Lower lobe of right lung (tissue), 2 donors: ENCODE measurements at regions not wholly inside any gene's neighbourhood (a gene's known extent, or its start where the extent isn't known, plus 50 kb on each side); places are given as distances from the start of the nearest gene placed in this dataset.

Source experiments
- ATAC-seq, 2 donors: fragments of 200-7000 bp; cut with Tn5 transposase; one replicate each; pipeline ENCODE4 v1.9.1; 2020 to 2022; ENCODE audit warnings: mild to moderate bottlenecking in 2 of 2, moderate library complexity in 2 of 2
- DNase-seq: peaks from one replicate; pipeline ENCODE4 v3.0.0-alpha.2; 2020
- H3K27ac ChIP-seq: fragments of 200-600 bp; one replicate; pipeline ENCODE4 v1.8.0; 2022
- H3K27me3 ChIP-seq: fragments of 200-600 bp; one replicate; pipeline ENCODE4 v1.8.0; 2022; ENCODE audit warnings: low read depth
- H3K36me3 ChIP-seq: fragments of 200-600 bp; one replicate; pipeline ENCODE4 v1.8.0; 2022; ENCODE audit warnings: mild to moderate bottlenecking
- H3K4me1 ChIP-seq: fragments of 200-600 bp; one replicate; pipeline ENCODE4 v1.8.0; 2022
- H3K4me3 ChIP-seq: fragments of 200-600 bp; one replicate; pipeline ENCODE4 v1.8.0; 2022; ENCODE audit warnings: mild to moderate bottlenecking
- H3K9me3 ChIP-seq: fragments of 200-600 bp; one replicate; pipeline ENCODE4 v1.8.0; 2022
- intact Hi-C: fragments of 100-400 bp; cut with DNase I; formaldehyde crosslinking; loops from one replicate; pipeline ENCODE4 v1.11.0; 2022
- TF ChIP-seq, protein P1 (sequence below): fragments of 200-600 bp; IDR thresholded peaks from one replicate; pipeline ENCODE4 v1.8.0; 2022; ENCODE audit warnings: antibody characterized with exemption, mild to moderate bottlenecking
- donor health status: DM: no; HTN: yes; CAD: no; lungs with severe emphysema.

GRCh38 chr12:115020091-115020490, 336.1 kb upstream of the TBX3 start:
- Histone ChIP-seq H3K4me1 (no peaks in the 10 kb centered on the region), H3K27ac (no peak overlapping the region), H3K4me3 (no peak overlapping the region), H3K36me3 (no peaks in the 10 kb centered on the region), H3K27me3 (no peaks in the 10 kb centered on the region), H3K9me3 (no peaks in the 10 kb centered on the region)
- TF ChIP-seq, protein P1, sequence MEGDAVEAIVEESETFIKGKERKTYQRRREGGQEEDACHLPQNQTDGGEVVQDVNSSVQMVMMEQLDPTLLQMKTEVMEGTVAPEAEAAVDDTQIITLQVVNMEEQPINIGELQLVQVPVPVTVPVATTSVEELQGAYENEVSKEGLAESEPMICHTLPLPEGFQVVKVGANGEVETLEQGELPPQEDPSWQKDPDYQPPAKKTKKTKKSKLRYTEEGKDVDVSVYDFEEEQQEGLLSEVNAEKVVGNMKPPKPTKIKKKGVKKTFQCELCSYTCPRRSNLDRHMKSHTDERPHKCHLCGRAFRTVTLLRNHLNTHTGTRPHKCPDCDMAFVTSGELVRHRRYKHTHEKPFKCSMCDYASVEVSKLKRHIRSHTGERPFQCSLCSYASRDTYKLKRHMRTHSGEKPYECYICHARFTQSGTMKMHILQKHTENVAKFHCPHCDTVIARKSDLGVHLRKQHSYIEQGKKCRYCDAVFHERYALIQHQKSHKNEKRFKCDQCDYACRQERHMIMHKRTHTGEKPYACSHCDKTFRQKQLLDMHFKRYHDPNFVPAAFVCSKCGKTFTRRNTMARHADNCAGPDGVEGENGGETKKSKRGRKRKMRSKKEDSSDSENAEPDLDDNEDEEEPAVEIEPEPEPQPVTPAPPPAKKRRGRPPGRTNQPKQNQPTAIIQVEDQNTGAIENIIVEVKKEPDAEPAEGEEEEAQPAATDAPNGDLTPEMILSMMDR, result no peak
- ATAC-seq (no peak), DNase-seq (no peak)
- intact Hi-C loops, result no loop called here

- Histone ChIP-seq H3K4me3 (no peak overlapping the region), H3K4me1 (no peaks in the 10 kb centered on the region), H3K9me3 (no peaks in the 10 kb centered on the region), H3K36me3 (no peaks in the 10 kb centered on the region), H3K27ac (no peak overlapping the region), H3K27me3 (no peaks in the 10 kb centered on the region)
- no peak for DNase-seq
- no peak for ATAC-seq
- TF ChIP-seq, protein P1, result no peak
- intact Hi-C loops, result no loop called here
Observed at GRCh38 chr12:115017346-115017745, 333.4 kb upstream of the TBX3 start.

DNA sequence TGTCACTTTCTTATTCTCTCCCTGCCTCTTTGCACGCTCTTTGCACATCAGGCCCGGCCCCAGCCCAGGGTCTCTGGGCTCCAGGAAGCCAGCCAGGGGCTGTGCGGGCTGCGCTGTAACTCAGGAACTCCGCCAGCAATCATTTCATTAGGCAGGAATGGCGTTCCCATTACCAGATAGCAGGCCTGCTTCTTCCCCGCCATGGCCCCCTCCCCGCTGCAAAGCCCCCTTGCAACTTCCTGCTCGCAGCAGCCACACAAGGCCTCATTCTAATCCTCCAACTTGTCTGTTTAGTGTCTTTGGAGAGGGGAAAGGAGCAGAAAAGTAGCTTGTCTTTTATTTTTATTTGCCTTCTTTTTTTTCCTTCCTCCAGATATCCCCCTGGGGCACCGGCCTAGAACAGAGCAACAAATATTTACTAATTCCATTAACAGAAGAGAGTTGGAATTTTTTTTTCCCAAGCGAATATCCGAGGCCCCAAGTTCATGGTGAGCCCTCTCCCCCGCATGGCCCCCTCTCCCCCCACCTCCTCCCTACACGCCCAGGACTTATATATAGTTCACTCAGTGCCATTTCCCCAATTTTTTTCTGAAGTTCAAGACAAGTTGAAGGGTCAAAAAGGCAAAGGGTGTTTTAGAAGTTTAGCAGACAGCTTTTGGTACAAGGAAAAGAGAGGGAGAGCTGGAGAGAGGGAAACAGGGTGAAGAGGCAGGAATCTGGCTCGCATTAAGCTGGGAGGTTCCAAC, 329.4 kb upstream of the TBX3 start:
- Histone ChIP-seq H3K27me3 (no peaks in the 10 kb centered on the region), H3K9me3 (no peaks in the 10 kb centered on the region), H3K4me3 (no peak overlapping the region), H3K27ac (no peak overlapping the region), H3K36me3 (no peaks in the 10 kb centered on the region), H3K4me1 (no peaks in the 10 kb centered on the region)
- ATAC-seq, result no peak
- TF ChIP-seq, protein P1, result no peak
- intact Hi-C loops, result no loop called here
- DNase-seq, result no peak

- Histone ChIP-seq H3K4me3 (no peak overlapping the region), H3K4me1 (no peaks in the 10 kb centered on the region), H3K9me3 (no peaks in the 10 kb centered on the region), H3K36me3 (no peaks in the 10 kb centered on the region), H3K27ac (no peak overlapping the region), H3K27me3 (no peaks in the 10 kb centered on the region)
- ATAC-seq, result no peak
- no peak for DNase-seq
- TF ChIP-seq, protein P1, result no peak
- intact Hi-C loops, result no loop called here
Observed at GRCh38 chr12:115012861-115013235, 328.9 kb upstream of the TBX3 start.

DNA sequence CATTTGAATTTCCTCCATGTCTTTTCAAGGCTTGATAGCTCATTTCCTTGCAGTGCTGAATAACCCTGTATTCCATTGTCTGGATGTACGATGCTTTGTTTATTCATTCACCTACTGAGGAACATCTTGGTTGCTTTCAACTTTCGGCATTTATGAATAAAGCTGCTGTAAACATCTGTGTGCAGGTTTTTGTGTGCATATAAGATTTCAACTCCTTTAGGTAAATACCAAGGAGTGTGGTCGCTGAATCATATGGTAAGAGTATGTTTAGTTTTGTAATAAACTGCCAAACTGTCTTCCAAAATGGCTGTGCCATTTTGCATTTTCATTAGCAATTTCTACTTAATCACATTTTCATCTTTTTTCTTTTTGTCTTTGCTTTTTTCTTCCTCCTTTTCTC, 327.7 kb upstream of the TBX3 start:
- Histone ChIP-seq H3K36me3 (no peaks in the 10 kb centered on the region), H3K4me1 (no peaks in the 10 kb centered on the region), H3K4me3 (no peak overlapping the region), H3K27me3 (no peaks in the 10 kb centered on the region), H3K9me3 (no peaks in the 10 kb centered on the region), H3K27ac (no peak overlapping the region)
- no peak for ATAC-seq
- DNase-seq, result no peak
- intact Hi-C loops, result no loop called here
- TF ChIP-seq, protein P1, result no peak
